Neuron (in vitro differentiated cells): ENCODE measurements at regions not wholly inside any gene's neighbourhood (a gene's known extent, or its start where the extent isn't known, plus 50 kb on each side); places are given as distances from the start of the nearest gene placed in this dataset.

ENCODE experiments used
- H2AFZ ChIP-seq: one replicate; pipeline ENCODE4 v1.6.1; 2013; ENCODE audit warnings: low read depth, mild to moderate bottlenecking, inconsistent platforms, low read length, moderate library complexity
- H3K27me3 ChIP-seq: one replicate; pipeline ENCODE4 v1.6.1; 2013; ENCODE audit warnings: low read length; ENCODE audit not compliant: insufficient read depth
- H3K36me3 ChIP-seq: one replicate; pipeline ENCODE4 v1.6.1; 2013; ENCODE audit warnings: low read length; ENCODE audit not compliant: insufficient read depth
- H3K4me1 ChIP-seq: one replicate; pipeline ENCODE4 v1.6.1; 2013; ENCODE audit warnings: low read length; ENCODE audit not compliant: insufficient read depth
- H3K4me3 ChIP-seq: 2 replicates; pipeline ENCODE4 v1.5.1; 2013; ENCODE audit warnings: mild to moderate bottlenecking, low read length, moderate library complexity
- H3K9me3 ChIP-seq: one replicate; pipeline ENCODE4 v1.6.1; 2013; ENCODE audit warnings: low read length

DNA sequence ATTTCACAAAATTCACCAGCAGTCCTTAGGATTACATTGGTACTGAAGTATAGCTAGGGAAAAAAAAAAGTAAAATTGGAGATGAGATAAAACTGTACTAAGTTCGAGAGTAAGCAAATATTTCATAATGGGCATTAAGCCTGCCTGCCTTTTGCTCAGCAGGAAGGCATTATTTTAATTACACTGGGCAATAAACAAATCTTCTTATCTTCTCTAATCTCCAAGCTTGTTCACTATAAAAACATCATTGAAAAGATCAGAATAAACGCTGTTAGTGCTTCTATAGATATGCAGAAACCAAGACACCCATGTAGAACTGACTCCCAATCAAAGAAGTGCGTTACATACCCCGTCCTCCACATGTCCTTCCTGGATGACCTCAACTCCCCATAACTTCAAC, 174.2 kb upstream of the CHODL start:
- H3K4me1 ChIP-seq = no peaks in the 10 kb centered on the region

DNA sequence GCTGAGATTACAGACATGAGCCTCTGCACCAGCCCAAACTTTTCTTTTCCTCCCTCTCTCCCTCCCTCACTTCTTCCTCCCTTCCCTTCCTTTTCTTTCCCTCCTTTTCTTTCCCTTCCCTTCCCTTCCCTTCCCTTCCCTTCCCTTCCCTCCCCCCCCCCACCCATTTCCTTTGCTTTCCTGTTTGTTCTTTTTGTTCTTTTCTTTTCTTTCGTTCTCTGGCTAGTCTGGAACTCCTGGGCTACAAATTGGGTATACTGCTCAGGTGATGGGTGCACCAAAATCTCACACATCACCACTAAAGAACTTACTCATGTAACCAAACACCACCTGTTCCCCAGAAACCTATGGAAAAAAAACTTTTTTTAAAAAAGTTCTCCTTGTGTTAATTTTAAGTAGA, 174.8 kb upstream of the CHODL start:
- no peak overlapping the region for H3K4me3 ChIP-seq

More for the DNA sequence above, 174.2 kb upstream of the CHODL start:
- no peaks in the 10 kb centered on the region for H3K27me3 ChIP-seq
- H3K4me3 ChIP-seq = no peak overlapping the region
- H3K36me3 ChIP-seq = no peaks in the 10 kb centered on the region
- H3K9me3 ChIP-seq = no peaks in the 10 kb centered on the region
- no peak overlapping the region for H2AFZ ChIP-seq

DNA sequence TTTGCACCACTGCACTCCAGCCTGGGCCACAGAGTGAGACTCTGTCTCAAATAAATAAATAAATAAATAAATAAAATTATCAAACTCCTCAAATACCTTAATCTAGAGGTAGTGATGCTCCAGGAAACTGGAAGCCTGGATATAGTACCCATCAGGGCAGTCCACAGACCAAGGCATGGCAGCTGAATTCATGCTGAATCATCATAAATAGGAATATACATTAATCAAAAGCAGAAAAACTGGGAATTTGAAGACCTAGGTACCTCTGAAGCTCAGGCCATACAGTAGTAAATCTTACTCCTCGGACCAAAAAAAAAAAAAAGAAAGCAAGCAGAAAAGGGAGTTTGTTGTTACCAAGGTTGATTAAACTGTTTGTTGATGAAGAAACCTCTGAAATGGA, 184.2 kb upstream of the CHODL start:
- Histone ChIP-seq H2AFZ (no peak overlapping the region), H3K4me3 (no peak overlapping the region), H3K4me1 (peaks cover 10% of the 10 kb centered on the region), H3K9me3 (no peaks in the 10 kb centered on the region), H3K36me3 (no peaks in the 10 kb centered on the region), H3K27me3 (no peaks in the 10 kb centered on the region)

More for the DNA sequence above, 174.8 kb upstream of the CHODL start:
- H2AFZ ChIP-seq = no peak overlapping the region
- H3K4me1 ChIP-seq = no peaks in the 10 kb centered on the region
- no peaks in the 10 kb centered on the region for H3K27me3 ChIP-seq
- H3K9me3 ChIP-seq = no peaks in the 10 kb centered on the region
- H3K36me3 ChIP-seq = no peaks in the 10 kb centered on the region

DNA sequence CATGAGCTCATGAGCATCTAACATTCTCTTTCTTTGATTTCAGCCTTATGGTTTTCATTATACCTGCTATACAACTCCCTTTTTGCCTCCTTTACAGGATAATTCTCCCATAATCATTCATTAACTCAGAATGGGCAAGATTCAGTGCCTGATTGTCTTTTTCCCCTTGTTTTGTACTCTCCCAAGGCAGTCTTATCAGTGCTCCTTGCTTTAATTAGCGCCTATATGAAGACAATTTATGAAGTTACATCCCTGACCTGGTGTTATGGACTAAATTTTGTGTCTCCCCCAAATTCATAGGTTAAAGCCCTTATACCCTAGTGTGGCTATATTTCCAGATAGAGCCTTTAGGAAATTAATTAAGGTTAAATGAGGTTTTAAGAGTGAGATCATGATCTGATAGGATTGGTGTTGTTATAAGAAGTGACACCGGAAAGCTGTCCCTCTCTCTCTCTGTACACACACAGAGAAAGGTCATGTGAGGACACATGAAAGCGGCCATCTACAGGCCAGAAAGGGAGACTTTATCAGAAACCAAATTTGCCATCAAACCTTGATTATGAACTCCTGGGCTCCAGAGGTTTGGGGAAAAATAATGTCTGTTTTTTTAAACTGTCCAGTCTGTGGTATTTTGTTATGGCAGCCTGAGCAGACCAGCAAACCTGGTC, 185.8 kb upstream of the CHODL start:
- H3K36me3 ChIP-seq = no peaks in the 10 kb centered on the region

DNA sequence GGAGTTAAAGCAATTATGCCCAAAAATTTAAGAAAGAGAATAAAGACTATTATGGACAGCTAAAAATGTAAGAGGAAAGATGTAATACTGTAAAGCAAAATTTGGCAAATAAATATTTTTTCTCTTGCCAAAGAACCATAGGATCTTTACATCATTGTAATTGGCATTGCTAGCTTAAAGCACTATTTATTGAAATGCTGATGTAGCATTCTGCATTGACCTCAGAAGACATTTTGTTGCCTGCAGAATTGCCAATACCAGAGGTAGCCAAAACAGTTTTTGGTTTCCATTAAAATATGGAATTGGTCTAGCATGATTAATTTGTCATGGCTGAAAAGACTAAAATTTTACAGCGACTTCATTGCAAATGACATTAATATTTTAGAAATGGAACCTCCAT, 191.5 kb upstream of the CHODL start:
- H3K9me3 ChIP-seq = no peaks in the 10 kb centered on the region
- H3K27me3 ChIP-seq = no peaks in the 10 kb centered on the region
- H3K4me3 ChIP-seq = no peak overlapping the region
- H3K36me3 ChIP-seq = no peaks in the 10 kb centered on the region
- H3K4me1 ChIP-seq = no peaks in the 10 kb centered on the region
- H2AFZ ChIP-seq = no peak overlapping the region

More for the DNA sequence above, 185.8 kb upstream of the CHODL start:
- Histone ChIP-seq H2AFZ (no peak overlapping the region), H3K4me3 (no peak overlapping the region), H3K4me1 (peaks cover 10% of the 10 kb centered on the region), H3K9me3 (no peaks in the 10 kb centered on the region), H3K27me3 (no peaks in the 10 kb centered on the region)

DNA sequence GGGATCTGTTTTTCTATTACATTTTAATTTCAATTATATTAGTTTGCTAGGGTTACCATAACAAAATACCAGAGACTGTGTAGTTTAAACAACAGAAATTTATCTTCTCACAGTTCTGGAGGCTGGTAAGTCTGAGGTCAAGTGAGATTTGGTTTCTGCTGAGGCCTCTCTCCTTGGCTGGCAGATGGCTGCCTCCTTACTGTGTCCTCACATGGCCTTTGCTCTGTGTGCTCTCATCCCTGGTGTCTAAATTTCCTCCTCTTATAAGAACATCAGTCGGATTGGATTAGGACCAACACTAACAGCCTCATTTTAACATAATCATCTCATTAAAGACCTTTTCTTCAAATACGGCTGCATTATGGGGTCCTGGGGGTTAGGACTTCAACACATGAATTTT, 195.2 kb upstream of the CHODL start:
- Histone ChIP-seq H3K9me3 (no peaks in the 10 kb centered on the region), H2AFZ (no peak overlapping the region), H3K4me3 (no peak overlapping the region), H3K36me3 (no peaks in the 10 kb centered on the region), H3K27me3 (no peaks in the 10 kb centered on the region), H3K4me1 (no peaks in the 10 kb centered on the region)

DNA sequence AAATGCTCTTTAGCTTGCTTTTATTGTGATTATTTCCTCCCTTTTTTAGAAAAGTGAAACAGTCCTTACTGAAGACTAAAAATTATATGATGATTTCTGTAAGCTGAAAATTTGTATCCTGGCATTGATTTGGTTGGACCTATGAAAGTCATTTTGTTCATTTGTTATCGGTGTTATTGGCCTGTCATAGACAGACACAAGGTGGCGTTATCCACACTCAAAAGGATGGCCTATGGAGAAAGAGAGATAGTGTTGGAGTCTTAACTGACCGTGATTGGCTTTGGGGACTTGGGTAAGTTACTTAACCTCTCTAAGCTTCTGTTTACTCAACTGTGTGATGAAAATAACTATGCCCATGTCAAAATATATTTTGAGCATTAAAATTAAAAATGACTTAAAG, 203.6 kb upstream of the CHODL start:
- Histone ChIP-seq H2AFZ (no peak overlapping the region), H3K9me3 (no peaks in the 10 kb centered on the region), H3K36me3 (no peaks in the 10 kb centered on the region), H3K4me3 (no peak overlapping the region), H3K4me1 (no peaks in the 10 kb centered on the region), H3K27me3 (no peaks in the 10 kb centered on the region)

DNA sequence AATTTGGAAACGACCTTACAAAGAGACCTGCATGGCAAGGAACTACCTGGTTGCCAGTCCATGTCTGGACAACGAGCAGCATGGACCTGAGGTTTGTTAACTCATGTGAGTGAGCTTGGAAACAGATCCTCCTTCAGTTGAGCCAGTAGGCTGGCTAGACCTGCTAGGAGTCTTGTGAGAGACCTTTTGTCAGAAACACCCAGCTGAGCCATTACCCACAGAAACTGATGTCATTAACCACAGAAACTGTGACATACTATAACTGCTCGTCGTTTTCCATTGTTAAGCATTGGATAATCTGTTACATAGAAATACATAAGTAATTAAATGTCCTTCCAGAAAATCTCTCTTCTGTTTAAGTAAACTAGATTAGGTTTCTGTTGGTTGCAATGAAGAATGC, 211.1 kb upstream of the C21orf91 start:
- no peaks in the 10 kb centered on the region for H3K4me1 ChIP-seq
- H3K27me3 ChIP-seq = no peaks in the 10 kb centered on the region
- H2AFZ ChIP-seq = no peak overlapping the region
- H3K36me3 ChIP-seq = no peaks in the 10 kb centered on the region
- H3K4me3 ChIP-seq = no peak overlapping the region
- H3K9me3 ChIP-seq = no peaks in the 10 kb centered on the region

DNA sequence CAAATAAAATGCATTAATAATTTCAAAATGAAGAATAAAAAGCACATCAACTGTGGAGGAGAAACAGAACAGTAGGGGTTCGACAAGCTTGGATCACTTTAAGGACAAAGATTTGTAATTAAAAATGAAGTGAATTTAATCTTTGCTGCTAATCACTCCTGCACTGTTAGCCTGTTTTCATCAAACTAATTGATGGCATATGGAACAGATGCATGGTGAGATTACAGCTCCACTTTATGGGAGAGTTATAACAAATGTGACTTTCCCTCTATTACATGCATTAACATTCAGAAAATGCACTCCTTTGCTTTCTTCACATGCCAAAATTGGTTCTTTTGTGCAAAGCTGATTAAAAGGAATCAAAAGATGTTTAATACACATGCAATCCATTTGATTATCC, 207.2 kb upstream of the C21orf91 start:
- H3K36me3 ChIP-seq = no peaks in the 10 kb centered on the region
- no peak overlapping the region for H3K4me3 ChIP-seq
- no peaks in the 10 kb centered on the region for H3K9me3 ChIP-seq
- no peaks in the 10 kb centered on the region for H3K4me1 ChIP-seq
- no peaks in the 10 kb centered on the region for H3K27me3 ChIP-seq
- no peak overlapping the region for H2AFZ ChIP-seq

DNA sequence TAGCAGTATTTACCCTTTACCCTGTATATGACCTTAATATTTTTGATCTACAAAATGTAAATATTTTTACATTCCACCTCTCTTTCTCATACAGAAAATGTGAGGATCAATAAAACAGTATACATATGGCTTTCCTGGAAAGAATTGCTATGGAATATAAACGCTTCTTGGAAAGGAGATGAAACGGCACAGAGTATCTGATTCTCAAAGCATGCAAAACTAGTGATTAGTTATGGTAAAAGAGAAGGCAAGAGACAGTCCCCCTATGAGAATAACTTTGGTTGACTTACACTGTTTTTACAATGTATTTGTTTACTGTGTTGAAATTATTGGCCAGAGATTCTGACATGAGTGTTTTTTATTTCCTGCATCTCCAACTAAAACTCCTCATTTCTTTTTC, 204.6 kb upstream of the C21orf91 start:
- no peaks in the 10 kb centered on the region for H3K9me3 ChIP-seq
- no peaks in the 10 kb centered on the region for H3K27me3 ChIP-seq
- H2AFZ ChIP-seq = no peak overlapping the region
- no peaks in the 10 kb centered on the region for H3K4me1 ChIP-seq
- no peak overlapping the region for H3K4me3 ChIP-seq
- no peaks in the 10 kb centered on the region for H3K36me3 ChIP-seq

DNA sequence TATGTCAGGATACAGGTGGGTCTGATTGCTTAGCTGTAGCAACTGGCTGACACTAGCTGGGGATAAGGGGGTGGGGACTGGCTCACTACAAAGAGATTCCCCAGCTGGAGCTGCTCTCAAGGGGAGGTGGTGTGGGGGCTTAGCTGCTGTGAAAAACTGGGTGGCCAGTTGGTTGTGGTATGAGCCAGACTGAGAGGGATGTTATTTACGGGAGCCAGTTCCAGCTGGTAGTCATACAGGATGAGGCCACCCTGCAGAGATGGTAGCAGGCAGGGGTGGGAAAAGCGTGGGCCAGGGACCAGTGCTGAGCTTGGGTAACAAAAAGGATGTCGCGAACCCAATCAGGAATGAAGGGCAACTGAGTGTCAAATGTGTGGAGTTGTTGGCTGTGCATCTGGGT, 204.0 kb upstream of the C21orf91 start:
- Histone ChIP-seq H3K4me1 (no peaks in the 10 kb centered on the region), H3K9me3 (no peaks in the 10 kb centered on the region), H3K36me3 (no peaks in the 10 kb centered on the region), H3K27me3 (no peaks in the 10 kb centered on the region), H3K4me3 (no peak overlapping the region), H2AFZ (no peak overlapping the region)

DNA sequence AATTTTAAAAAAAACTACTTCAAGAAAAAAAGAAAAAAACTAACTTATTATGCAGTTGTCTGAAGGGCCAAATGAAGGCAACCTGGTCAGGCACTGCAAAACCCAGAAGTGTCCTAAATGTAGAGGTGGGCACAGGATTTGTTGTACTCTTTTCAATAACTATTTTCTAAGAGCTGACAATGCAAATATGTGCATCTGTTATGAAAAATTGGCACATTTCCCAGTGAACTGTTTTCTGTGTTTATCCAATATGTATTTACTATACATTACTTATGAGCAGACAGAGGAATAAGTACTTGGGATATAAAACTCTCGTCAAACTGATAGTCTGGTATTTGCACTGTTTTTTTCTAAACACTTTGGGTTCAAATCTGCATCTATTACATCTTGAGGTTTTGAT, 188.0 kb upstream of the C21orf91 start:
- Histone ChIP-seq H3K4me1 (no peaks in the 10 kb centered on the region), H3K4me3 (no peak overlapping the region), H3K36me3 (no peaks in the 10 kb centered on the region), H3K27me3 (no peaks in the 10 kb centered on the region), H2AFZ (no peak overlapping the region), H3K9me3 (no peaks in the 10 kb centered on the region)

DNA sequence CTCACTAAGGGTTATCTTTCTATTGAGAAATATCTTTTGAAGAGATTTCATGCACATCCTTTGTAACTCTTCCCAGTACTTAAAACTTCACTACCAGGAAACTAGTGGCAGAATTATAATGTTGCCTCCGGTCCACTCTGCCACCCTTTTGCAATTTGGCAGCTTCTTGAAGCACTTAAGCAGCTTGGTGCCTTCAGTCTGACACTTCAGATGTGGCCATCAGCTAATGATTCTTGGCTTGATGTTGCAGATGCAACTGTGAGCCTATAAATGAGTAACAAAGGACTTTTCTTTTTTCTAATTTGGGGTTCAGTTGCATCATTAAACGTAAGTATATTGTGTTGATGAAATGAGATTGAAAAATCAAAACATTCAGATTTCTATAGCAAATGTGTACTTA, 187.5 kb upstream of the C21orf91 start:
- no peaks in the 10 kb centered on the region for H3K9me3 ChIP-seq
- no peaks in the 10 kb centered on the region for H3K27me3 ChIP-seq
- no peaks in the 10 kb centered on the region for H3K4me1 ChIP-seq
- no peak overlapping the region for H3K4me3 ChIP-seq
- H3K36me3 ChIP-seq = no peaks in the 10 kb centered on the region
- H2AFZ ChIP-seq = no peak overlapping the region

DNA sequence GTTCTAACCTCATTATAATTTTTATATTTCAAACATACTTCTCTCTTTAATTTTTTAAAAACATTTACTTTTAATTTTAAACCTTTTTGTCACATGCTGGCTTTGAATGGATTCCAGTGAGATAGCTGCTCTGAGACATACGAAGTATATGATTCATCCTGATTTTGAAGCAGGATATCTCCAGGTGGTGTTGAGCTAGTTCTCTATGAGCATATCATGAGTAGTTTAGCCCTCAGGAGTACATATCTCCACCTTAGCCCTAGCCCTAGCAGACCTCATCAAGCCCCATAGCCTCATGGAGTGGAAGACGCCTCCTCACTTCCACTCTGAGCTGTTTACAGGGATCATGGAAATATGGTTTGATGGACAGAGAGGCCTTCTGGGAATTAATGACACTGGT, 183.2 kb upstream of the C21orf91 start:
- no peaks in the 10 kb centered on the region for H3K27me3 ChIP-seq
- no peaks in the 10 kb centered on the region for H3K9me3 ChIP-seq
- H2AFZ ChIP-seq = no peak overlapping the region
- no peaks in the 10 kb centered on the region for H3K4me1 ChIP-seq
- H3K4me3 ChIP-seq = no peak overlapping the region
- H3K36me3 ChIP-seq = no peaks in the 10 kb centered on the region
